BJ (cell line): ENCODE measurements at regions not wholly inside any gene's neighbourhood (a gene's known extent, or its start where the extent isn't known, plus 50 kb on each side); places are given as distances from the start of the nearest gene placed in this dataset.

Source experiments
- CTCF ChIA-PET: fragments of 350-600 bp; formaldehyde crosslinking; extraction: SDS; loops from one replicate; lab custom pipeline; 2021; ENCODE audit warnings: antibody characterized with exemption, inconsistent platforms; lab: Yijun Ruan, JAX
- POLR2A ChIA-PET: fragments of 300-600 bp; sonication (Branson Sonifier 250); formaldehyde crosslinking; extraction: SDS; loops from one replicate; lab custom pipeline; 2021; ENCODE audit warnings: antibody characterized with exemption; lab: Charles Lee
- DNase-seq: peaks from one replicate; pipeline ENCODE4 v3.0.0-alpha.2; 2011; ENCODE audit warnings: low read depth
- H3K27me3 ChIP-seq: 2 replicates; pipeline ENCODE4 v1.6.0; 2011; ENCODE audit warnings: low read length; ENCODE audit not compliant: control insufficient read depth, insufficient read depth
- H3K36me3 ChIP-seq: 2 replicates; pipeline ENCODE4 v1.5.1; 2011; ENCODE audit warnings: low read length; ENCODE audit not compliant: control insufficient read depth, insufficient read depth
- H3K4me3 ChIP-seq: 2 replicates; pipeline ENCODE4 v1.5.1; 2011; ENCODE audit warnings: low read depth, mild to moderate bottlenecking, control low read depth, low read length
- CTCF ChIP-seq: IDR thresholded peaks from 2 replicates; pipeline ENCODE4 v1.5.1; 2011; ENCODE audit warnings: low read depth, mild to moderate bottlenecking, control low read depth, inconsistent platforms, low read length, moderate library complexity; ENCODE audit not compliant: insufficient read depth

DNA sequence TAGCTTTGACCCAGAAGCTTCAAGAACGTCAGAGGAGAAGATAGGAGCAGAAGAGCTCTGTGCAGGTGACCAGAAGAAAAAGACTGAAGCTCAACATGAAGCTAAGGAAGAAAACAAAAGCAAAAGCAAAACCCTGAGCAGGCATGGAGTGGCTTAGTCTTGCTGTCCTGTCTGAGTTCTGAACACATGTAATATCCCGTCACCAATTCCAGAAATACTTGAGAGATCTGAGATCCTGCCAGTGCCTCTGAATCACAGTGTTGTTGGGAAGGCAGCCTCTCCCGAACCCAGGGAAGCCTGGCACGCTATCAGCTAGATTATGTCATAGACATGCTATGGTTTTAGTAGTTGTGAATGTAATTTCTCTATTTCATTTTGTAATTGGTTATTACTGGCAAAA, 235.7 kb downstream of the ICE1 start:
- POLR2A ChIA-PET: no interaction called here

DNA sequence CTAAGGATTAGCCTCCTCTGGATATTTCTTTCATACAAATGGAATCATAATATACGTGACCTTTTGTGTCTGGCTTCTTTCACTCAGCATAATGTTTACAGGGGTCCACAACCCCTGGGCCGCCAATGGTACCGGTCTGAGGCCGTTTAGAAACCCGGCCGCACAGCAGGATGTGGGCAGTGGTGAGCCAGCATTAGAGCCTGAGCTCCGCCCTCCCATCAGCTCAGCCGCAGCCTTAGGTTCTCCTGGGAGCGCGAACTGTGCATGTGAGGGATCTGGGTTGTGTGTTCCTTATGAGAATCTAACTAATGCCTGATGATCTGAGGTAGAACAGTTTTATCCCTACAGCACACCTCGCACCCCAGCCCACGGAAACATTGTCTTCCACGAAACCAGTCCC, 229.7 kb downstream of the ICE1 start:
- TF ChIP-seq CTCF: no peak
- no peak for DNase-seq
- Histone ChIP-seq H3K36me3 (no peaks in the 10 kb centered on the region), H3K27me3 (no peaks in the 10 kb centered on the region), H3K4me3 (no peak overlapping the region)
- ChIA-PET CTCF (no interaction called here), POLR2A (no interaction called here)

More for the DNA sequence above, 235.7 kb downstream of the ICE1 start:
- TF ChIP-seq CTCF: no peak
- peak; percentile 1 for DNase-seq
- no peaks in the 10 kb centered on the region for H3K36me3 ChIP-seq
- no peak overlapping the region for H3K4me3 ChIP-seq
- H3K27me3 ChIP-seq: no peaks in the 10 kb centered on the region
- CTCF ChIA-PET: interaction anchor here (0.6 kb wide), 1 partner anchor 24 kb away, joined by 4 read pairs; no protein-coding TSS in a partner anchor

DNA sequence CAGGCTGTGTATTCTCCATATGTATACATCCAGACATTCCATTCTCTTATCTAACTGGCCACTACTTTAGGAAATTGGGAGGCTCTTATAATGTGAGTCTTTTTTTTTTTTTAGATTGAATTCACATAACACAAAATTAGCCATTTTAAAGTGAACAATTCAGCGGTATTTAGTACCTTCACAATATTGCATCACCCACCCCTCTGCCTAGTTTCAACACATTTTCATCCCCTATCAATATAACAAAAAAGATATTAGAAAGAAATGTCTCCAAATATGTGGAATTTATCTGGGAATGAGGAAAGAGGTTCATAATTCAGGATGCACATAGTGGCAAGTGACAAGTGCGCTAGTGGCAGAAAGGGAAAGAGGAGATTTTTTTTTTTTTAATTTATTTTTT, 228.5 kb downstream of the ICE1 start:
- no peak for DNase-seq
- no peak for TF ChIP-seq CTCF
- ChIA-PET CTCF (no interaction called here), POLR2A (no interaction called here)
- Histone ChIP-seq H3K27me3 (no peaks in the 10 kb centered on the region), H3K36me3 (no peaks in the 10 kb centered on the region), H3K4me3 (no peak overlapping the region)

DNA sequence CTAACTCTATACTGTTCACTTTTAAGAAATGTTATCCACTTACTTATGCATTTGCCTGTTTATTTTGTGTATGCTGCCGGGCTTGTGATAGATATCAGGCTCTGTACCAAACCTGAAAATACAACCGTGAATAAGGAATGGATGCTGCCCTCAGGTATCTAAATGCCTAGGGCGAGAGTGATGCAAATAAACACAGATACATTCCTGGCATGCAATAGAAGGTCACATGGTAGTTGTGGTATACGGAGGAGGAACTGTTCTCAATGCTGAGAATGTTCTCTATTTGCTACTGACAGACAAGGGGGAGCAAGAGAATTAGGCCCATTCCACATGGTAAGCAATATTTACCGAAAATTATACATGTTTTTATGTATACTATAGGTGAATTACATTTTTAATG, 227.8 kb downstream of the ICE1 start:
- CTCF ChIA-PET: no interaction called here
- POLR2A ChIA-PET: no interaction called here
- H3K27me3 ChIP-seq: no peaks in the 10 kb centered on the region
- no peaks in the 10 kb centered on the region for H3K36me3 ChIP-seq
- no peak for DNase-seq
- H3K4me3 ChIP-seq: no peak overlapping the region
- TF ChIP-seq CTCF: no peak

GRCh38 chr5:5649641-5650040, 227.2 kb downstream of the ICE1 start:
- Histone ChIP-seq H3K36me3 (no peaks in the 10 kb centered on the region), H3K27me3 (no peaks in the 10 kb centered on the region), H3K4me3 (no peak overlapping the region)
- ChIA-PET CTCF (interaction anchor here (0.6 kb wide), 1 partner anchor 57 kb away, joined by 4 read pairs; no protein-coding TSS in a partner anchor), POLR2A (no interaction called here)
- TF ChIP-seq CTCF: no peak
- DNase-seq: no peak
